Left lung (tissue), 4 donors: ENCODE measurements at regions not wholly inside any gene's neighbourhood (a gene's known extent, or its start where the extent isn't known, plus 50 kb on each side); places are given as distances from the start of the nearest gene placed in this dataset.

Experiments
- ATAC-seq: fragments of 200-7000 bp; cut with Tn5 transposase; one replicate; pipeline ENCODE4 v1.9.1; 2020; ENCODE audit warnings: moderate library complexity
- DNase-seq, 4 donors: peaks; one replicate each; pipeline ENCODE4 v3.0.0-alpha.2; 2013 to 2020
- H3K27ac ChIP-seq, 2 donors: fragments of 200-600 bp; sonication (generic) in 1 of 2; one replicate each; pipeline versions ENCODE4 v1.5.0 to v1.8.0; 2020 to 2021
- H3K27me3 ChIP-seq, 2 donors: fragments of 200-600 bp; sonication (generic) in 1 of 2; one replicate each; pipeline versions ENCODE4 v1.5.0 to v1.8.0; 2020 to 2021
- H3K36me3 ChIP-seq, 2 donors: fragments of 200-600 bp; sonication (generic) in 1 of 2; one replicate each; pipeline versions ENCODE4 v1.5.0 to v1.8.0; 2020 to 2021
- H3K4me1 ChIP-seq, 2 donors: fragments of 200-600 bp; one replicate each; pipeline ENCODE4 v1.8.0; 2021
- H3K4me3 ChIP-seq, 2 donors: fragments of 200-600 bp; sonication (generic) in 1 of 2; one replicate each; pipeline versions ENCODE4 v1.5.0 to v1.8.0; 2020 to 2021; ENCODE audit warnings: mild to moderate bottlenecking in 1 of 2
- H3K9me3 ChIP-seq, 2 donors: fragments of 200-600 bp; sonication (generic) in 1 of 2; one replicate each; pipeline versions ENCODE4 v1.5.0 to v1.8.0; 2020 to 2021
- CTCF ChIP-seq, 2 donors: fragments of 200-600 bp; sonication (generic) in 1 of 2; IDR thresholded peaks; one replicate each; pipeline versions ENCODE4 v1.5.0 to v1.8.0; 2021; ENCODE audit warnings: antibody characterized with exemption in 2 of 2
- intact Hi-C, 2 donors: fragments of 100-400 bp; cut with DNase I; formaldehyde crosslinking; loops; one replicate each; pipeline versions ENCODE4 v1.11.2 to v1.14.2; 2022
- donor health status: DM: no; HTN: yes; CAD: no.
- donor health status: DM: no; HTN: no; CAD: no.

- no peaks in the 10 kb centered on the region for H3K27me3 ChIP-seq
- intact Hi-C loops, result no loop called here
- no peak overlapping the region for H3K27ac ChIP-seq
- no peaks in the 10 kb centered on the region for H3K36me3 ChIP-seq
- ATAC-seq (no peak), DNase-seq (no peak)
- no peaks in the 10 kb centered on the region for H3K4me1 ChIP-seq
- peaks cover 0 to 14% of the 10 kb centered on the region in 2 donors for H3K9me3 ChIP-seq
- TF ChIP-seq CTCF (IDR thresholded peaks at IDR 0.05), result no peak
- no peak overlapping the region for H3K4me3 ChIP-seq
Measured at GRCh38 chr2:14861181-14861580, 228.7 kb downstream of the LRATD1 start.

DNA sequence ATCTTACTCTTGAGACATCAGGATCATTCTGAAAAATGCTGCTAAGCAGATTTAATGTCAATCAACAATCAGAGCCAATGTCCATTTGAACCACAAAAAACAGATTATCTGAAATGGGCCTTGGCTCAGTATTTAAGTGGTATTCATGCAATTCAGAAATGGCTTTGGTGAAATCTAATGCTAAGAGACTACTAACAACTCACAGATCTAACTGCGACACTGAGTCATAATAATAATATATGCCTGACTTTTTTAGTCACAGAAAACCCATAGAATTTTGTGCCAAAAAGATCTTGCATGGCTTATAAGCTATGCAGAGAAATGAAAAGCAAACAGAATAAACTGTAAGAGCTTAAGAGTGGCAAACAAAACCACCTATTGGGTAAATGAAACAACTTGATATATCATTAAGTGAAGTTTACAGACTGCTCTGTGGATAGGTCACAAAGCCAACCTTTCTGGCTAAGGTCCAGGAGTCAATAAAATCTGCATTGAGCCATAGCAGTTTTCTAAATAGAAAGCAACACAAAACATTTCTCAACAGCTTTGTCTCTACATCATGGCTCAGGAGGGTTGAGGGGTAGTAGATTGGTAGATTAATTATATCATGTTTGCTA is 234.3 kb downstream of the LRATD1 start:
- no peak overlapping the region for H3K4me3 ChIP-seq
- no peak for TF ChIP-seq CTCF (IDR thresholded peaks at IDR 0.05)
- ATAC-seq (no peak), DNase-seq (no peak)
- intact Hi-C loops, result no loop called here
- no peaks in the 10 kb centered on the region for H3K4me1 ChIP-seq
- peaks cover 0 to 15% of the 10 kb centered on the region in 2 donors for H3K9me3 ChIP-seq
- H3K27ac ChIP-seq, result no peak overlapping the region
- H3K36me3 ChIP-seq, result no peaks in the 10 kb centered on the region
- H3K27me3 ChIP-seq, result no peaks in the 10 kb centered on the region

- DNase-seq (no peak), ATAC-seq (no peak)
- Histone ChIP-seq H3K4me1 (no peaks in the 10 kb centered on the region), H3K4me3 (no peak overlapping the region), H3K9me3 (peaks cover 0 to 21% of the 10 kb centered on the region in 2 donors), H3K27ac (no peak overlapping the region), H3K36me3 (no peaks in the 10 kb centered on the region), H3K27me3 (no peaks in the 10 kb centered on the region)
- no peak for TF ChIP-seq CTCF (IDR thresholded peaks at IDR 0.05)
- intact Hi-C loops, result no loop called here
Measured at GRCh38 chr2:14867853-14868252, 235.3 kb downstream of the LRATD1 start.

- H3K4me3 ChIP-seq, result no peak overlapping the region
- no peak for TF ChIP-seq CTCF (IDR thresholded peaks at IDR 0.05)
- H3K9me3 ChIP-seq, result peaks cover 0 to 23% of the 10 kb centered on the region in 2 donors
- intact Hi-C loops, result no loop called here
- H3K36me3 ChIP-seq, result no peaks in the 10 kb centered on the region
- no peak for ATAC-seq
- H3K27me3 ChIP-seq, result no peaks in the 10 kb centered on the region
- no peak for DNase-seq
- H3K27ac ChIP-seq, result no peak overlapping the region
- no peaks in the 10 kb centered on the region for H3K4me1 ChIP-seq
Measured at GRCh38 chr2:14872779-14873325, 240.3 kb downstream of the LRATD1 start.

DNA sequence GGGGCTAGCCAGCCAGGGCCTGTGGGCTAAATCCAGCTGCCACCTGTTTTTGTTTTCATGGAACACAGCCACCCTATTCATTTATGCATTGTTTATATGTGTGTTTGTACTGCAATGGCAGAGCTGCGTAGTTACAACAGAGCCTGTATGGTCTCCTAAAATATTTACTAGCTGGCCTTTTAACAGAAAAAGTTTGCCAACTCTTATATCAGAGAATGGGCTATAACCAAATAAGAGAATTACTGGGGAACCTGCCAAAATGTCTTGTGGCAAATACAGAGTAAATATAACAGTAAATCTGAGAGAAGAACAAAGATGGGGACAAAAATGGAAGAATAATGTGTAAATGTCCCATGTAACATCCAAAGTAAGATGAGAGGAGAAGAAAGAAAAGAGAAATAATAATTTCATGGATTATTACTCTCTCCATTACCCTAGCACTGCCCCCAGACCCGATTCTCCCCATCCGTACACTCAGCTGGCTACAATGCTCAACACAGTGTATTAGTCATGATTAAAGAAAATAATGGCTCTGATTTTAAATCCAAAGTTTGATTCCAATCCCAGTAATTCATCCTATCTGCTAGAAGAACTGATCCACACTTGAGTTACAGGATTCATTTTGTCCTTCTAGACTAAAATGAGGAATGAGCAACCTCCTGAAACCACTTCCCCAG is 249.3 kb downstream of the LRATD1 start:
- H3K36me3 ChIP-seq, result no peaks in the 10 kb centered on the region
- ATAC-seq, result no peak
- H3K27ac ChIP-seq, result no peak overlapping the region
- H3K4me3 ChIP-seq, result no peak overlapping the region
- DNase-seq, result no peak
- H3K9me3 ChIP-seq, result no peaks in the 10 kb centered on the region
- no peaks in the 10 kb centered on the region for H3K27me3 ChIP-seq
- no peak for TF ChIP-seq CTCF (IDR thresholded peaks at IDR 0.05)
- intact Hi-C loops, result no loop called here
- H3K4me1 ChIP-seq, result no peaks in the 10 kb centered on the region
